SK-N-SH treated with all-trans-retinoic acid at 6 μM for 48 hours (cell line): ENCODE measurements at regions not wholly inside any gene's neighbourhood (a gene's known extent, or its start where the extent isn't known, plus 50 kb on each side); places are given as distances from the start of the nearest gene placed in this dataset.

Source experiments
- ATAC-seq: fragments of 200-7000 bp; cut with Tn5 transposase; 3 replicates; pipeline ENCODE4 v1.9.1; 2020; ENCODE audit warnings: mild to moderate bottlenecking, moderate library complexity
- ARNTL ChIP-seq: fragments of 450-650 bp; formaldehyde crosslinking; IDR thresholded peaks from 2 replicates; pipeline ENCODE4 v1.5.0; 2020; ENCODE audit warnings: low read depth, mild to moderate bottlenecking, moderate library complexity, borderline replicate concordance
- BACH2 ChIP-seq: fragments of 250-450 bp; sonication (Bioruptor Pico); IDR thresholded peaks from 2 replicates; pipeline ENCODE4 v1.9.0; 2021; ENCODE audit warnings: mild to moderate bottlenecking, borderline replicate concordance
- CSDC2 ChIP-seq: fragments of 250-450 bp; sonication (Bioruptor Pico); IDR thresholded peaks from 2 replicates; pipeline ENCODE4 v1.5.0; 2020; ENCODE audit warnings: mild to moderate bottlenecking, moderate library complexity
- ESRRG ChIP-seq: fragments of 250-450 bp; sonication (Bioruptor Pico); IDR thresholded peaks from 2 replicates; pipeline ENCODE4 v1.6.1; 2021; ENCODE audit warnings: mild to moderate bottlenecking
- GLIS3 ChIP-seq: fragments of 250-450 bp; sonication (Bioruptor Pico); IDR thresholded peaks from 2 replicates; pipeline ENCODE4 v1.5.0; 2020; ENCODE audit warnings: mild to moderate bottlenecking, moderate library complexity
- ISL1 ChIP-seq: fragments of 250-450 bp; sonication (Bioruptor Pico); IDR thresholded peaks from 2 replicates; pipeline ENCODE4 v2.1.2; 2022; ENCODE audit warnings: mild to moderate bottlenecking, moderate library complexity
- OSR1 ChIP-seq: fragments of 250-450 bp; sonication (Bioruptor Pico); IDR thresholded peaks from 2 replicates; pipeline ENCODE4 v1.8.0; 2022; ENCODE audit warnings: moderate library complexity, mild to moderate bottlenecking, inconsistent platforms
- PPARA ChIP-seq: fragments of 250-450 bp; sonication (Bioruptor Pico); IDR thresholded peaks from 2 replicates; pipeline ENCODE4 v1.5.0; 2020; ENCODE audit warnings: mild to moderate bottlenecking, borderline replicate concordance
- RARB ChIP-seq: fragments of 250-450 bp; sonication (Bioruptor Pico); IDR thresholded peaks from 2 replicates; pipeline ENCODE4 v1.8.0; 2021; ENCODE audit warnings: mild to moderate bottlenecking, moderate library complexity
- SNAI2 ChIP-seq: fragments of 250-450 bp; sonication (Bioruptor Pico); IDR thresholded peaks from 2 replicates; pipeline ENCODE4 v1.5.0; 2020; ENCODE audit warnings: mild to moderate bottlenecking, moderate library complexity
- TCF4 ChIP-seq: fragments of 250-450 bp; sonication (Bioruptor Pico); IDR thresholded peaks from 2 replicates; pipeline ENCODE4 v1.8.0; 2021; ENCODE audit warnings: mild to moderate bottlenecking, moderate library complexity, borderline replicate concordance
- TOX ChIP-seq: fragments of 250-450 bp; sonication (Bioruptor Pico); IDR thresholded peaks from 2 replicates; pipeline ENCODE4 v1.8.0; 2021; ENCODE audit warnings: mild to moderate bottlenecking, moderate library complexity, borderline replicate concordance
- ZC3H10 ChIP-seq: fragments of 250-450 bp; sonication (Bioruptor Pico); IDR thresholded peaks from 2 replicates; pipeline ENCODE4 v1.5.1; 2021; ENCODE audit warnings: mild to moderate bottlenecking, moderate library complexity
- ZFP3 ChIP-seq: fragments of 250-450 bp; sonication (Bioruptor Pico); IDR thresholded peaks from 2 replicates; pipeline ENCODE4 v1.5.0; 2020; ENCODE audit warnings: mild to moderate bottlenecking, moderate library complexity
- ZFP30 ChIP-seq: fragments of 450-650 bp; formaldehyde crosslinking; IDR thresholded peaks from 2 replicates; pipeline ENCODE4 v1.5.0; 2022; ENCODE audit warnings: mild to moderate bottlenecking, moderate library complexity
- ZNF565 ChIP-seq: fragments of 450-650 bp; formaldehyde crosslinking; conservative IDR thresholded peaks from 2 replicates; pipeline ENCODE4 v1.5.0; 2020; ENCODE audit warnings: low read depth, mild to moderate bottlenecking, moderate library complexity
- ZNF70 ChIP-seq: fragments of 450-650 bp; formaldehyde crosslinking; IDR thresholded peaks from 2 replicates; pipeline ENCODE4 v1.5.0; 2020; ENCODE audit warnings: mild to moderate bottlenecking, moderate library complexity
- ZNF8 ChIP-seq: fragments of 450-650 bp; formaldehyde crosslinking; IDR thresholded peaks from 2 replicates; pipeline ENCODE4 v1.5.0; 2020; ENCODE audit warnings: mild to moderate bottlenecking, moderate library complexity
- TF ChIP-seq, protein P1 (sequence below): fragments of 250-450 bp; sonication (Bioruptor Pico); IDR thresholded peaks from 2 replicates; pipeline ENCODE4 v1.8.0; 2021; ENCODE audit warnings: low read depth, mild to moderate bottlenecking, moderate library complexity, borderline replicate concordance
- TF ChIP-seq, protein P2 (sequence below): fragments of 250-450 bp; sonication (Bioruptor Pico); IDR thresholded peaks from 2 replicates; pipeline ENCODE4 v1.5.0; 2020; ENCODE audit warnings: mild to moderate bottlenecking, moderate library complexity
- TF ChIP-seq, protein P3 (sequence below): fragments of 250-450 bp; sonication (Bioruptor Pico); IDR thresholded peaks from 2 replicates; pipeline ENCODE4 v1.5.1; 2021; ENCODE audit warnings: mild to moderate bottlenecking, moderate library complexity
- TF ChIP-seq, protein P4 (sequence below): fragments of 250-450 bp; sonication (Bioruptor Pico); IDR thresholded peaks from 2 replicates; pipeline ENCODE4 v1.5.1; 2020; ENCODE audit warnings: low read depth, mild to moderate bottlenecking, moderate library complexity
- TF ChIP-seq, protein P5 (sequence below): fragments of 250-450 bp; sonication (Bioruptor Pico); IDR thresholded peaks from 2 replicates; pipeline ENCODE4 v1.8.0; 2020; ENCODE audit warnings: mild to moderate bottlenecking, moderate library complexity, borderline replicate concordance

DNA sequence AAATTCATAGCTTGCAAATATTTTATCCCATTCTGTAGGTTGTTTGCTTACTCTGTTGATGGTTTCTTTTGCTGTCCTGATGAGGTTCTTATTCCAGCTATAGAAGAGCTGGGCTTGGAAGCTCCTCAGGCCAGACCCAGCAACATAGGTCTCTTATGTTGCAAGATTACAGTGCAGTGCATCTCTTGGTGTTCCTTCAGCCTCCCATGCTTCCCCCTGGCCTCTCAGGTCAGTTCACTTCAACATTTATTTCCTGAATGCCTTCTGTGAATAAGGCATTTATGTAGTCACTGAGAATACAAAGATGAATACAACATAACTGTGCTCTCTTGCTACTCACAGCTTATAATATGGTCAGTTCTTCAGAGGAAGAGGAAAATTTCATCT, 179.0 kb upstream of the SLC39A10 start (continued):
- no peak for TF ChIP-seq PPARA (CRISPR knock-in tag)
- TF ChIP-seq, protein P1, sequence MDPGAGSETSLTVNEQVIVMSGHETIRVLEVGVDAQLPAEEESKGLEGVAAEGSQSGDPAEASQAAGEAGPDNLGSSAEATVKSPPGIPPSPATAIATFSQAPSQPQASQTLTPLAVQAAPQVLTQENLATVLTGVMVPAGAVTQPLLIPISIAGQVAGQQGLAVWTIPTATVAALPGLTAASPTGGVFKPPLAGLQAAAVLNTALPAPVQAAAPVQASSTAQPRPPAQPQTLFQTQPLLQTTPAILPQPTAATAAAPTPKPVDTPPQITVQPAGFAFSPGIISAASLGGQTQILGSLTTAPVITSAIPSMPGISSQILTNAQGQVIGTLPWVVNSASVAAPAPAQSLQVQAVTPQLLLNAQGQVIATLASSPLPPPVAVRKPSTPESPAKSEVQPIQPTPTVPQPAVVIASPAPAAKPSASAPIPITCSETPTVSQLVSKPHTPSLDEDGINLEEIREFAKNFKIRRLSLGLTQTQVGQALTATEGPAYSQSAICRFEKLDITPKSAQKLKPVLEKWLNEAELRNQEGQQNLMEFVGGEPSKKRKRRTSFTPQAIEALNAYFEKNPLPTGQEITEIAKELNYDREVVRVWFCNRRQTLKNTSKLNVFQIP (CRISPR knock-in tag): no peak
- no peak for TF ChIP-seq ESRRG
- TF ChIP-seq RARB: no peak
- TF ChIP-seq SNAI2 (CRISPR knock-in tag): no peak
- no peak for TF ChIP-seq TOX (CRISPR knock-in tag)
- TF ChIP-seq ZFP3 (CRISPR knock-in tag): no peak
- TF ChIP-seq, all 23 proteins: peak for 0

DNA sequence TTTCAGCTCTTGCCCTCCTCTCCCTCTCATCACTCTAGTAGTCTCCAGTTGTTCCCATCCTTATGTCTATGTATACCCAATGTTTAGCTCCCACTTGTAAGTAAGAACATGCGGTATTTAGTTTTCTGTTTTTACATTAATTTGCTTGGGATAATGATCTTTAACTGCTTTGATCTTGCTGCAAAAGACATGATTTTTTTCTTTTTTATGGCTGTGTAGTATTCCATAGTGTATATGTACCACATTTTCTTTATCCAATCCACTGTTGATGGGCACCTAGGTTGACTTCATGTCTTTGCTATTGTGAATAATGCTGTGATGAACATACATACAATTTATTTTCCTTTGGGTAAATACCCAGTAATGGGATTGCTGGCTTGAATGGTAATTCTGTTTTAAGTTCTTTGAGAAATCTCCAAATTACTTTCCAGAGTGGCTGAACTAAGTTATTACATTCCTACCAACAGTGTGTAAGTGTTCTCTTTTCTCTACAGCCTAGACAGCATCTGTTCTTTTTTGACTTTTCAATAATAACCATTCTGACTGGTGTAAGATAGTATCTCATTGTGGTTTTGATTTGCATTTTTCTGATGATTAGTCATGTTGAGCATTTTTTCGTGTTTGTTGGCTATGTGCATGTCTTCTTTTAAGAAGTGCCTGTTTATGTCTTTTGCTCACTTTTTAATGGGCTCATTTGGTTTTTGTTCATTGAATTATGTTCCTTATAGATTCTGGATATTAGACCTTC, 179.6 kb upstream of the SLC39A10 start:
- TF ChIP-seq ARNTL (CRISPR knock-in tag) (no peak), TCF4 (CRISPR knock-in tag) (no peak), CSDC2 (CRISPR knock-in tag) (no peak), TOX (CRISPR knock-in tag) (peak; percentile 81), ISL1 (peak; percentile 85), ESRRG (no peak), ZNF565 (CRISPR knock-in tag) (no peak), ZNF8 (CRISPR knock-in tag) (peak; percentile 98), ZNF70 (CRISPR knock-in tag) (no peak), ZFP30 (CRISPR knock-in tag) (no peak), OSR1 (CRISPR knock-in tag) (no peak), GLIS3 (CRISPR knock-in tag) (no peak), SNAI2 (CRISPR knock-in tag) (no peak), ZC3H10 (CRISPR knock-in tag) (peak; percentile 74), PPARA (CRISPR knock-in tag) (no peak), BACH2 (CRISPR knock-in tag) (no peak), RARB (no peak), ZFP3 (CRISPR knock-in tag) (no peak)
- TF ChIP-seq, protein P2, sequence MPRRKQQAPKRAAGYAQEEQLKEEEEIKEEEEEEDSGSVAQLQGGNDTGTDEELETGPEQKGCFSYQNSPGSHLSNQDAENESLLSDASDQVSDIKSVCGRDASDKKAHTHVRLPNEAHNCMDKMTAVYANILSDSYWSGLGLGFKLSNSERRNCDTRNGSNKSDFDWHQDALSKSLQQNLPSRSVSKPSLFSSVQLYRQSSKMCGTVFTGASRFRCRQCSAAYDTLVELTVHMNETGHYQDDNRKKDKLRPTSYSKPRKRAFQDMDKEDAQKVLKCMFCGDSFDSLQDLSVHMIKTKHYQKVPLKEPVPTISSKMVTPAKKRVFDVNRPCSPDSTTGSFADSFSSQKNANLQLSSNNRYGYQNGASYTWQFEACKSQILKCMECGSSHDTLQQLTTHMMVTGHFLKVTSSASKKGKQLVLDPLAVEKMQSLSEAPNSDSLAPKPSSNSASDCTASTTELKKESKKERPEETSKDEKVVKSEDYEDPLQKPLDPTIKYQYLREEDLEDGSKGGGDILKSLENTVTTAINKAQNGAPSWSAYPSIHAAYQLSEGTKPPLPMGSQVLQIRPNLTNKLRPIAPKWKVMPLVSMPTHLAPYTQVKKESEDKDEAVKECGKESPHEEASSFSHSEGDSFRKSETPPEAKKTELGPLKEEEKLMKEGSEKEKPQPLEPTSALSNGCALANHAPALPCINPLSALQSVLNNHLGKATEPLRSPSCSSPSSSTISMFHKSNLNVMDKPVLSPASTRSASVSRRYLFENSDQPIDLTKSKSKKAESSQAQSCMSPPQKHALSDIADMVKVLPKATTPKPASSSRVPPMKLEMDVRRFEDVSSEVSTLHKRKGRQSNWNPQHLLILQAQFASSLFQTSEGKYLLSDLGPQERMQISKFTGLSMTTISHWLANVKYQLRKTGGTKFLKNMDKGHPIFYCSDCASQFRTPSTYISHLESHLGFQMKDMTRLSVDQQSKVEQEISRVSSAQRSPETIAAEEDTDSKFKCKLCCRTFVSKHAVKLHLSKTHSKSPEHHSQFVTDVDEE (CRISPR knock-in tag): no peak
- TF ChIP-seq, protein P1 (CRISPR knock-in tag): no peak
- TF ChIP-seq, protein P3, sequence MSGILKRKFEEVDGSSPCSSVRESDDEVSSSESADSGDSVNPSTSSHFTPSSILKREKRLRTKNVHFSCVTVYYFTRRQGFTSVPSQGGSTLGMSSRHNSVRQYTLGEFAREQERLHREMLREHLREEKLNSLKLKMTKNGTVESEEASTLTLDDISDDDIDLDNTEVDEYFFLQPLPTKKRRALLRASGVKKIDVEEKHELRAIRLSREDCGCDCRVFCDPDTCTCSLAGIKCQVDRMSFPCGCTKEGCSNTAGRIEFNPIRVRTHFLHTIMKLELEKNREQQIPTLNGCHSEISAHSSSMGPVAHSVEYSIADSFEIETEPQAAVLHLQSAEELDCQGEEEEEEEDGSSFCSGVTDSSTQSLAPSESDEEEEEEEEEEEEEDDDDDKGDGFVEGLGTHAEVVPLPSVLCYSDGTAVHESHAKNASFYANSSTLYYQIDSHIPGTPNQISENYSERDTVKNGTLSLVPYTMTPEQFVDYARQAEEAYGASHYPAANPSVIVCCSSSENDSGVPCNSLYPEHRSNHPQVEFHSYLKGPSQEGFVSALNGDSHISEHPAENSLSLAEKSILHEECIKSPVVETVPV (CRISPR knock-in tag): no peak; the same call in 1 of the 2 replicates
- TF ChIP-seq, protein P4, sequence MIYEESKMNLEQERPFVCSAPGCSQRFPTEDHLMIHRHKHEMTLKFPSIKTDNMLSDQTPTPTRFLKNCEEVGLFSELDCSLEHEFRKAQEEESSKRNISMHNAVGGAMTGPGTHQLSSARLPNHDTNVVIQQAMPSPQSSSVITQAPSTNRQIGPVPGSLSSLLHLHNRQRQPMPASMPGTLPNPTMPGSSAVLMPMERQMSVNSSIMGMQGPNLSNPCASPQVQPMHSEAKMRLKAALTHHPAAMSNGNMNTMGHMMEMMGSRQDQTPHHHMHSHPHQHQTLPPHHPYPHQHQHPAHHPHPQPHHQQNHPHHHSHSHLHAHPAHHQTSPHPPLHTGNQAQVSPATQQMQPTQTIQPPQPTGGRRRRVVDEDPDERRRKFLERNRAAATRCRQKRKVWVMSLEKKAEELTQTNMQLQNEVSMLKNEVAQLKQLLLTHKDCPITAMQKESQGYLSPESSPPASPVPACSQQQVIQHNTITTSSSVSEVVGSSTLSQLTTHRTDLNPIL (CRISPR knock-in tag): no peak
- TF ChIP-seq, protein P5, sequence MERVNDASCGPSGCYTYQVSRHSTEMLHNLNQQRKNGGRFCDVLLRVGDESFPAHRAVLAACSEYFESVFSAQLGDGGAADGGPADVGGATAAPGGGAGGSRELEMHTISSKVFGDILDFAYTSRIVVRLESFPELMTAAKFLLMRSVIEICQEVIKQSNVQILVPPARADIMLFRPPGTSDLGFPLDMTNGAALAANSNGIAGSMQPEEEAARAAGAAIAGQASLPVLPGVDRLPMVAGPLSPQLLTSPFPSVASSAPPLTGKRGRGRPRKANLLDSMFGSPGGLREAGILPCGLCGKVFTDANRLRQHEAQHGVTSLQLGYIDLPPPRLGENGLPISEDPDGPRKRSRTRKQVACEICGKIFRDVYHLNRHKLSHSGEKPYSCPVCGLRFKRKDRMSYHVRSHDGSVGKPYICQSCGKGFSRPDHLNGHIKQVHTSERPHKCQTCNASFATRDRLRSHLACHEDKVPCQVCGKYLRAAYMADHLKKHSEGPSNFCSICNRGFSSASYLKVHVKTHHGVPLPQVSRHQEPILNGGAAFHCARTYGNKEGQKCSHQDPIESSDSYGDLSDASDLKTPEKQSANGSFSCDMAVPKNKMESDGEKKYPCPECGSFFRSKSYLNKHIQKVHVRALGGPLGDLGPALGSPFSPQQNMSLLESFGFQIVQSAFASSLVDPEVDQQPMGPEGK (CRISPR knock-in tag): no peak
- peak; percentile 97 for ATAC-seq
